ENCODE measurements at regions not wholly inside any gene's neighbourhood (a gene's known extent, or its start where the extent isn't known, plus 50 kb on each side); places are given as distances from the start of the nearest gene placed in this dataset.

- no peak for TF ChIP-seq CTCF (IDR thresholded peaks at IDR 0.05)
- TF ChIP-seq POLR2A (IDR thresholded peaks at IDR 0.05), result no peak
Measured at GRCh38 chrX:7372825-7373525, 225.0 kb upstream of the PUDP start.

Measured in body of pancreas (tissue), 4 donors.